ENCODE measurements at regions not wholly inside any gene's neighbourhood (a gene's known extent, or its start where the extent isn't known, plus 50 kb on each side); places are given as distances from the start of the nearest gene placed in this dataset.

DNA sequence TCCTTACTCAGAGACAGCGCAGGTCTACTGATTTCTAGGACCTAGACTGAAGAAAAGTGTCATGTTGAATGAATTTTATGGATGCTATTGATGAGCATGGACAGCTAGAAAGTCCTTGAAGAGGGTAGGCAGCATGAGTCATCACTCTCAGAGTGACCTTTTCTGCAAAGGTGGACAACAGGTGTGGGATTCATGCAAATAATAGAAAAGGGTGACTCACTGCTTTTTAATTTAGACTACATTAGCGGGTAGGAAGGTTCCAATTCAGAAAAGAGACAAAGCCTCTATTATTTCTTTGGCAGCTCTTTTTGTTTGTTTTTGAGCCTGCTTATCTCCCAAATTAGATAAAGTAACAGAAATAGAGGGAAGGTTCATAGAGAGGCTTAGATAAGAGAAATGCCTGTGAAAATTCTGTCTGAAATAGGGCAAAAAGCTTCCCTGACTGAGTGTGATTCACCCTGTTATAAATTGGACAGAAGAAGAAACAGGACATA, 191.4 kb downstream of the TENT5A start:
- TF ChIP-seq, protein P1, sequence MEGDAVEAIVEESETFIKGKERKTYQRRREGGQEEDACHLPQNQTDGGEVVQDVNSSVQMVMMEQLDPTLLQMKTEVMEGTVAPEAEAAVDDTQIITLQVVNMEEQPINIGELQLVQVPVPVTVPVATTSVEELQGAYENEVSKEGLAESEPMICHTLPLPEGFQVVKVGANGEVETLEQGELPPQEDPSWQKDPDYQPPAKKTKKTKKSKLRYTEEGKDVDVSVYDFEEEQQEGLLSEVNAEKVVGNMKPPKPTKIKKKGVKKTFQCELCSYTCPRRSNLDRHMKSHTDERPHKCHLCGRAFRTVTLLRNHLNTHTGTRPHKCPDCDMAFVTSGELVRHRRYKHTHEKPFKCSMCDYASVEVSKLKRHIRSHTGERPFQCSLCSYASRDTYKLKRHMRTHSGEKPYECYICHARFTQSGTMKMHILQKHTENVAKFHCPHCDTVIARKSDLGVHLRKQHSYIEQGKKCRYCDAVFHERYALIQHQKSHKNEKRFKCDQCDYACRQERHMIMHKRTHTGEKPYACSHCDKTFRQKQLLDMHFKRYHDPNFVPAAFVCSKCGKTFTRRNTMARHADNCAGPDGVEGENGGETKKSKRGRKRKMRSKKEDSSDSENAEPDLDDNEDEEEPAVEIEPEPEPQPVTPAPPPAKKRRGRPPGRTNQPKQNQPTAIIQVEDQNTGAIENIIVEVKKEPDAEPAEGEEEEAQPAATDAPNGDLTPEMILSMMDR (IDR thresholded peaks at IDR 0.05; ENCODE audit: insufficient read depth, low read length, poor library complexity, severe bottlenecking): no peak
- no peak for DNase-seq (ENCODE audit: low read depth)
- no peaks in the 10 kb centered on the region for H3K36me3 ChIP-seq (ENCODE audit: control insufficient read depth, insufficient read depth, low read length)
- H3K4me3 ChIP-seq (ENCODE audit: low read depth, low read length): no peak overlapping the region
- H3K27me3 ChIP-seq (ENCODE audit: control insufficient read depth, insufficient read depth, low read length): no peaks in the 10 kb centered on the region

DNA sequence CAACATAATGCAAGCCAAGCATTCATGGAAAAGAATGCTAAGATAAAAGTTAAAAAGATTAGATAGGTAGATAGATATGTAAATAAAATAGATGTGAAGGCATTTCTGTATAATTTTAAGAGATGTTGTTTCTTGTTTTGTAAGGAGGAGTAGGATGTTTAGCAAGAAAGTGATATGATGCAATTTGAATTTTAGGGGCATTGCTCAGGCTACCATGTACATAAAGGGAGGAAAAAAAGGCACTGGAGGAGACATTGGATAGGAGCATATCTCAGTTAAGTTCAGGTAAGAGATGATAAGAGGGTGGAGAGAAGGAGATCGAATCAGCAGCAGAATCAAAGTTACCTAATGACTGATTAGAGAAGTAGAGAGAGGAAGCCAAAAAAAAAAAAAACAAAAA, 194.7 kb downstream of the TENT5A start:
- TF ChIP-seq, protein P1 (IDR thresholded peaks at IDR 0.05; ENCODE audit: insufficient read depth, low read length, poor library complexity, severe bottlenecking): no peak
- no peaks in the 10 kb centered on the region for H3K36me3 ChIP-seq (ENCODE audit: control insufficient read depth, insufficient read depth, low read length)
- no peak for DNase-seq (ENCODE audit: low read depth)
- no peaks in the 10 kb centered on the region for H3K27me3 ChIP-seq (ENCODE audit: control insufficient read depth, insufficient read depth, low read length)
- no peak overlapping the region for H3K4me3 ChIP-seq (ENCODE audit: low read depth, low read length)

DNA sequence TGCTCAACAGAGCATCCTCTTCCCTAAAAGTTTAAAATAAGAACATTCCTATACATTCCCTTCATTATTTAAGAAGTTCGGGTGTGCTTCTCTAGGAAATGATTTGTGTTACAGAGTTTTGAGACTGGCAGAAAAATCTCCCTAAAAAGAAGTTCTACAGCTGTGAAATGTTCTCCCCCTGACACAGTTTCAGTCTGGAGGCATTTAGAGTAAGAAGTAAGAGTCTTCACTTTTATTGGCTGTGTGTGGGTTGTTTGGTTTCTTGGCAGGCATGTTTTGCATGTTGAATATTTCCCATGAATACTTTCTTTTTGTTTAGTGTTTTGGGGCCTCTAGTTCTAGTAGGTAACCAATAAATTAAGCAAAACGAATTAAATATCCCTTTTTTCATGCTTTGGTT, 195.9 kb downstream of the TENT5A start:
- DNase-seq (ENCODE audit: low read depth): no peak
- Histone ChIP-seq H3K36me3 (ENCODE audit: control insufficient read depth, insufficient read depth, low read length) (no peaks in the 10 kb centered on the region), H3K27me3 (ENCODE audit: control insufficient read depth, insufficient read depth, low read length) (no peaks in the 10 kb centered on the region), H3K4me3 (ENCODE audit: low read depth, low read length) (no peak overlapping the region)
- TF ChIP-seq, protein P1 (IDR thresholded peaks at IDR 0.05; ENCODE audit: insufficient read depth, low read length, poor library complexity, severe bottlenecking): no peak

DNA sequence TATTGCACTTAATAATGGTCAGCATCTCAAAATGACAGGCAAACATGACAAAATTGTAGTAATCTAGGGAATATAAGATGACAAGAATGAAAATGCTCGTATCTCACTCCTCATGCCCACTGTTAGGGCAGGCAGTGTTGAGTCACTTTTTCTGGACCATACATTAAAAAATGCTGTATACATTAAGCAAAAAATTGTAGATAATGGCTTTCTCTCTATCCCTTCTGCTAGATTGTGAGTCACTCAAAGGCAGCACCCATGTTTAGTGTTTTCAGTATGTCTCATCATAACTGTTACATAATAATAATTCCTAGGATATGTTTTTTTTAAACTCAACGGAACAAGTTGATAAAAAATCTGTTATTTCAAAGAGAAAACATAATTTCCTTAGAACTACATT, 199.3 kb downstream of the TENT5A start:
- no peak overlapping the region for H3K4me3 ChIP-seq (ENCODE audit: low read depth, low read length)
- TF ChIP-seq, protein P1 (IDR thresholded peaks at IDR 0.05; ENCODE audit: insufficient read depth, low read length, poor library complexity, severe bottlenecking): no peak
- no peaks in the 10 kb centered on the region for H3K27me3 ChIP-seq (ENCODE audit: control insufficient read depth, insufficient read depth, low read length)
- no peaks in the 10 kb centered on the region for H3K36me3 ChIP-seq (ENCODE audit: control insufficient read depth, insufficient read depth, low read length)
- no peak for DNase-seq (ENCODE audit: low read depth)

DNA sequence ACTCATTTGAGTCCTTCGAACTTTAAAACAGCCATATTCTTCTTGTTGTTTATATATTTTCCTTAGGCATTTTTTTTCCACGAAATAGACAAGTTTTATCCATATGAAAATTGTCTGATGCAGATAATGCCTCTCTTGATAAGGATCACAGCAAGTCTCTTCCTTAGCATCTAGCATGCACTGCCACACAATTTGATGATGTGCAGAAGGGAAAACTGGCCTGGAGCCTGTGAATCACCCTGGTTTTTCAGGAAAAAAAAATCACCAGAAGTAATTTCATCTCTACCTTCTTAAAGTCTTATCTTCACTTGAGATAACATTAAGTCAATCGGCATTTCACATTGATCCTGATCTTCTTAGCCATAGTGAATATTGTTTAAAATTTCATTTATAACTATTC, 199.8 kb downstream of the TENT5A start:
- no peaks in the 10 kb centered on the region for H3K36me3 ChIP-seq (ENCODE audit: control insufficient read depth, insufficient read depth, low read length)
- no peak for DNase-seq (ENCODE audit: low read depth)
- no peaks in the 10 kb centered on the region for H3K27me3 ChIP-seq (ENCODE audit: control insufficient read depth, insufficient read depth, low read length)
- no peak overlapping the region for H3K4me3 ChIP-seq (ENCODE audit: low read depth, low read length)
- TF ChIP-seq, protein P1 (IDR thresholded peaks at IDR 0.05; ENCODE audit: insufficient read depth, low read length, poor library complexity, severe bottlenecking): no peak

DNA sequence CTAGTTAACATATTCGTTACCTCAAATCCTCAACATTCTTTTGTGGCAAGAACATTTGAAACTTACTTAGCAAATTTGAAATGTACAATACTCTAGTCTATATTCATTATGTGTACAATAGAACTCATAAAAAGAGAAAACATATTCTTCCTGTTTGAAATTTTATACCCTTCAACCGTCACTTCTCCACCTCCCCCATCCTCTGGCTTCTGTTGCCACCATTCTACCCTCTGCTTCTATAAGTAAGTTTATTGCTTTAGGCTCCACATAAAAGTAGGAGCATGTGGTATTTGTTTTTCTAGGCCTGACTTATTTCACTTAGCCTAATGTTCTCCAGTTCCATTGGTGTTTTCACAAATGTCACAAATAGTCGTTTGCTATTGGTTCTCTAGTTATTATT, 205.3 kb downstream of the TENT5A start:
- Histone ChIP-seq H3K4me3 (ENCODE audit: low read depth, low read length) (no peak overlapping the region), H3K36me3 (ENCODE audit: control insufficient read depth, insufficient read depth, low read length) (no peaks in the 10 kb centered on the region), H3K27me3 (ENCODE audit: control insufficient read depth, insufficient read depth, low read length) (no peaks in the 10 kb centered on the region)
- DNase-seq (ENCODE audit: low read depth): no peak
- TF ChIP-seq, protein P1 (IDR thresholded peaks at IDR 0.05; ENCODE audit: insufficient read depth, low read length, poor library complexity, severe bottlenecking): no peak
